KBM-7 (cell line): ENCODE measurements at regions not wholly inside any gene's neighbourhood (a gene's known extent, or its start where the extent isn't known, plus 50 kb on each side); places are given as distances from the start of the nearest gene placed in this dataset.
A peak's percentile ranks its signal among the peaks of the same experiment; 100 is the strongest.
"Not testable (repeated sequence)": the region's sequence is repeated elsewhere in the genome, so short reads cannot be mapped to it uniquely, and the experiment has no call there.

Experiments
- DNase-seq: peaks from one replicate; pipeline ENCODE4 v3.0.0-alpha.2; 2015
- in situ Hi-C: fragments of 300-500 bp; cut with MboI; formaldehyde crosslinking; loops from 2 replicates; pipeline ENCODE4 v1.14.3; 2020; ENCODE audit warnings: low sequenced_read_pairs, low pct_unique_long_range_greater_than_20kb, mixed read lengths

- in situ Hi-C loops: not testable (repeated sequence)
These were observed 1293.6 kb upstream of the NXPH2 start for GRCh38 chr2:140073763-140074162.

GRCh38 chr2:140067661-140068060, 1287.5 kb upstream of the NXPH2 start:
- no peak for DNase-seq
- in situ Hi-C loops: no loop called here

More at GRCh38 chr2:140073763-140074162, 1293.6 kb upstream of the NXPH2 start:
- DNase-seq: not testable (repeated sequence)

GRCh38 chr2:140064243-140064642, 1284.1 kb upstream of the NXPH2 start:
- in situ Hi-C loops: no loop called here
- DNase-seq: no peak

GRCh38 chr2:140063356-140063755, 1283.2 kb upstream of the NXPH2 start:
- in situ Hi-C loops: no loop called here
- no peak for DNase-seq

- DNase-seq: no peak
- in situ Hi-C loops: no loop called here
These were observed 1281.0 kb upstream of the NXPH2 start for GRCh38 chr2:140061240-140061639.

- in situ Hi-C loops: no loop called here
- no peak for DNase-seq
These were observed 1277.7 kb upstream of the NXPH2 start for GRCh38 chr2:140057928-140058327.

GRCh38 chr2:140041811-140042210, 1261.6 kb upstream of the NXPH2 start:
- in situ Hi-C loops: no loop called here
- no peak for DNase-seq

GRCh38 chr2:140041239-140041638, 1261.0 kb upstream of the NXPH2 start:
- DNase-seq: no peak
- in situ Hi-C loops: no loop called here

- DNase-seq: no peak
- in situ Hi-C loops: no loop called here
These were observed 1253.4 kb upstream of the NXPH2 start for GRCh38 chr2:140033638-140034037.

GRCh38 chr2:140027966-140028365, 1247.8 kb upstream of the NXPH2 start:
- in situ Hi-C loops: no loop called here
- no peak for DNase-seq

GRCh38 chr2:140027320-140027719, 1247.1 kb upstream of the NXPH2 start:
- no peak for DNase-seq
- in situ Hi-C loops: no loop called here

GRCh38 chr2:140023291-140023690, 1243.1 kb upstream of the NXPH2 start:
- in situ Hi-C loops: no loop called here
- DNase-seq: no peak

- DNase-seq: no peak
- in situ Hi-C loops: no loop called here
These were observed 1238.4 kb upstream of the NXPH2 start for GRCh38 chr2:140018541-140018940.

- in situ Hi-C loops: no loop called here
- no peak for DNase-seq
These were observed 1234.0 kb upstream of the NXPH2 start for GRCh38 chr2:140014204-140014546.

- in situ Hi-C loops: no loop called here
- DNase-seq: no peak
These were observed 1233.5 kb upstream of the NXPH2 start for GRCh38 chr2:140013545-140014203.

GRCh38 chr2:140011287-140011686, 1231.1 kb upstream of the NXPH2 start:
- in situ Hi-C loops: no loop called here
- no peak for DNase-seq

GRCh38 chr2:140002110-140002509, 1221.9 kb upstream of the NXPH2 start:
- DNase-seq: no peak
- in situ Hi-C loops: no loop called here

- no peak for DNase-seq
- in situ Hi-C loops: no loop called here
These were observed 1212.6 kb upstream of the NXPH2 start for GRCh38 chr2:139992711-139993345.

GRCh38 chr2:139992078-139992477, 1211.9 kb upstream of the NXPH2 start:
- peak; percentile 1 for DNase-seq
- in situ Hi-C loops: no loop called here

- in situ Hi-C loops: no loop called here
- DNase-seq: no peak
These were observed 1210.6 kb upstream of the NXPH2 start for GRCh38 chr2:139990646-139991335.

GRCh38 chr2:139969323-139969722, 1189.1 kb upstream of the NXPH2 start:
- in situ Hi-C loops: no loop called here

More at GRCh38 chr2:139969323-139969722, 1189.1 kb upstream of the NXPH2 start:
- DNase-seq: no peak
